GM18858 (cell line): ENCODE measurements at regions not wholly inside any gene's neighbourhood (a gene's known extent, or its start where the extent isn't known, plus 50 kb on each side); places are given as distances from the start of the nearest gene placed in this dataset.
"Not testable (repeated sequence)": the region's sequence is repeated elsewhere in the genome, so short reads cannot be mapped to it uniquely, and the experiment has no call there.

Source experiments
- ATAC-seq: cut with Tn5 transposase; IDR thresholded peaks from one replicate; pipeline ENCODE4 v1.9.1; 2021; ENCODE audit not compliant: unreplicated experiment

DNA sequence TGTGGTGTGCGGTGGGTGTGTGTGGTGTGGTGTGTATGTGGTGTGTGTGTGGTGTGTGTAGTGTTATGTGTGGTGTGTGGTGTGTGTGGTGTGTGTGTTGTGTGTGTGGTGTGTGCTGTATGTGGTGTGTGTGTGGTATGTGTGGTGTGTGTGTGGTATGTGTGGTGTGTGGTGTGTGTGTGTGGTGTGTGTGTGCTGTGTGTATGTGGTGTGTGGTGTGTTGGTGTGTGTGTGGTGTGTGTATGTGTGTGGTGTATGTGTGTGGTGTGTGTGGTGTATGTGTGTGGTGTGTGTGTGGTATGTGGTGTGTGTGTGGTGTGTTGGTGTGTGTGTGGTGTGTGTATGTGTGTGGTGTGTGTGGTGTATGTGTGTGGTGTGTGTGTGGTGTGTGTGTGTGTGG is 144.3 kb downstream of the HSD17B3 start:
- no peak for ATAC-seq

DNA sequence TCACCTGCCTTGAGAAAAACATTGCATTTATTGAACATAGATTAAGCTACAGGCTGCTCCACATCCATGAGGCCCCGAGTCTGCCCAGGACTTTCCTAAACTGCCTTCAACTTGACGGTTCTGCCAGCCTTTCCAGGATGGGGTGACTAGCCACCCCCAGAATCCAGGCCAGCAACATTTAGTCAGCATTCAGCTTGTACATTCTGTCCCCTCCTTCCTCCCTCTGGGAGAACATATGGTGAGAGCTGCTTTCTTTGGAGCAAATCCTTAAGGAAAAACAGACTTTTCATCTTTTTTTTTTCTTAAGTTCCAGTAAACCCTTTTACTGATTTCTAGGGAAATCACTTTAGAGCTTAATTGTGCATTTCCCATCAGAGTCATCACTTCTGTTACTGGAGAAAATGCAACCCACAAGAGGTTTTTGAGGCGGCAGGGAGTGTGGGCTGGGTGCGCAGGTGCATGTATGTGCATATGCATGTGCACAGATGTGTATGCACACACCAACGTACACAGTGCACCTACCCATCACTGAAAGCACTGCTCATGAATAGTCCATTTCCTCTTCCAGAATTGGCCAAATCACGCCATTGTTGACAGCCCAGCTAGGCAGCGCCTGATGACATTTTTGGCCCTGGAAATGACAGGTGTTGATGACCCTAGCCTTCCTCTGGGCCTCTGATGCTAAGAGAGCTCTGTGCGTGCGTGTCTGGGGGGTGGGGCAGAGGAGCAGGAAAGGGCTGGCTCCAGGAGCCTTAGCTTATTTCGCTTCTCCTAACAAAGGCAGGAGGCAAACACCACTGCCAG is 145.6 kb downstream of the HSD17B3 start:
- no peak for ATAC-seq

DNA sequence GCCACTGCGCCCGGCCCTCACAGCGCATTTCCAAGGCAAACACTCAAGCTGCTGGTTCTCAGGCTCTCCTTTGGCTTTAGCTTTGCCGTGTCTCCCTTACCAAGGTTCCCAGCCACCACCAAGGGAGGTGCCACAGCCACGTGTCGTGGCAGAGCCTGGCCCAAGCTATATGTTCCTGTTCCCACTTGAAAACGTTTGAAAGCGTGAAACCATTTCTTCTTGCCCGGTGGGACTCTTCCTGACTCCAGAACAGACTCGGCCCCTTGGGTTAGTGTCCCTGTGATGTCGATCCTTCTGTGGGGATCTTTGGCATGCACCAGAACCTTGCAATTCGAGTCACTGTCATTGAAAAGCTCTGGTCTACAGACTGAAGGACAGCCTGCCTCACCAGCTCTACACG is 147.9 kb downstream of the HSD17B3 start:
- ATAC-seq = no peak

GRCh38 chr9:96152550-96152949 is 149.4 kb downstream of the HSD17B3 start:
- ATAC-seq = no peak

GRCh38 chr9:96150324-96151227 is 151.4 kb downstream of the HSD17B3 start:
- peak; percentile 91 for ATAC-seq

GRCh38 chr9:96149533-96150280 is 152.3 kb downstream of the HSD17B3 start:
- ATAC-seq = peak; percentile 39

DNA sequence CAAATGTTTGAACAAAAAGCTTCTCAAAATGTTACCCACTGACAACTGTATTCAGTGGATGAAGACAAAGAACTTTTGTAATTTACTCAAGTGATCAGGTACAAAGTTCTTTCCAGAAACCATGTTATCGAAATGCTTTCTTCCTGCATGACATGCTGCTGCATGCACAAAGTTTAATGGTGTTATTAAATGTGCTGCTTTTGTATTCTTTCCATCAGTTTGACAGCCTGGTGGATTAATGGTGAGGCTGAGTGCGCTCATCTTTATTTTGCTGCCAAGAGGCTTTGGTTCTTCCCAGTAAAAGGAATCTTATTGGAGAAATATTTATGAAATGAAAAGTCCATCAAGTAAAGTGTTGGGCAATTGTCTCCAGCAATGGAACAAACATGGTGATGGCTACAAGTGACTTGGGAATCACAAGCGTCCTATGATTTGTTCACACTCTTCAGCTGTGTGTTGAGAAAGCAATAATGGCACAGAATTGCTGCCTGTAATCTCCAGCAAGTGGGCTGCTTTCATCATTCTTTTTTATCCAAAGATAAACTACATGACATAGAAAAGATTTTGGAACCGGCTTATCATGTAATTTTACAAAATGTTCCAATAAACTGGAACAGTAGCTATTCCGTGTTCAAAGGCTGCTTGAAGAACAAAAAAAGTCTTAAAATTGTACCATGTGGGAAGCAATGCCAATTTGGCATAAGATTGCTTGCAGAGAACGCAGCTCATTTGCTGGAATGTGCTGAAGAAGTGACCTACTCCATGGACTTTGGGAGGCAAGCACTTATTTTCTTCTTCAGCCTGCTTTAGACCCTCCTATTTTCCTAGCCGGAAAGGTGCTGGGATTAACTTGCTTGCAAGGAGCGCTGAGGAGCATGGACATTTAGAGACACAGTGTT is 153.1 kb downstream of the HSD17B3 start:
- ATAC-seq = no peak

GRCh38 chr9:96147029-96147428 is 154.9 kb downstream of the HSD17B3 start:
- not testable (repeated sequence) for ATAC-seq

DNA sequence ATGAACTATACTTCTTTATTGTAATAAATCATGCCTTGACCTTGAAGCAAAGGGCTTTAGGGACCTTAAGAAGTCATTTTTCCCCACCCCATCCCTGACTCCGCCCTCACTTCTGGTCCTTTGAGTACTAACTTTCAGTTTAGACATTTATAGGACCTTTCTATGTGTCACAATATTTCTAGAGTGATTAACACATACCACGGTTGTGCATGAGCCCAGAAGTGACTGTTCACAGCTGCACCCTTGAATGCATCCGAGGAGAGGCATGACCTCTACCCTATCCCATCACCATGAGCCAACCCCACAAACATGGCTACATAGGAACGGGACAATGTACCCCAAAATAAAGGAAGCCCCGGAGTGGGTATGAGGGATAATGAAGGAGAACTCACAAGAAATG is 160.3 kb downstream of the HSD17B3 start:
- no peak for ATAC-seq

- ATAC-seq = no peak
Measured at GRCh38 chr9:96141128-96141474, 160.9 kb downstream of the HSD17B3 start.

- ATAC-seq = no peak
Measured at GRCh38 chr9:96140296-96141127, 161.5 kb downstream of the HSD17B3 start.

GRCh38 chr9:96139592-96140295 is 162.2 kb downstream of the HSD17B3 start:
- ATAC-seq = no peak

- no peak for ATAC-seq
Measured at GRCh38 chr9:96138616-96139015, 163.4 kb downstream of the HSD17B3 start.

- peak; percentile 22 for ATAC-seq
Measured at GRCh38 chr9:96137671-96138429, 164.1 kb downstream of the HSD17B3 start.

DNA sequence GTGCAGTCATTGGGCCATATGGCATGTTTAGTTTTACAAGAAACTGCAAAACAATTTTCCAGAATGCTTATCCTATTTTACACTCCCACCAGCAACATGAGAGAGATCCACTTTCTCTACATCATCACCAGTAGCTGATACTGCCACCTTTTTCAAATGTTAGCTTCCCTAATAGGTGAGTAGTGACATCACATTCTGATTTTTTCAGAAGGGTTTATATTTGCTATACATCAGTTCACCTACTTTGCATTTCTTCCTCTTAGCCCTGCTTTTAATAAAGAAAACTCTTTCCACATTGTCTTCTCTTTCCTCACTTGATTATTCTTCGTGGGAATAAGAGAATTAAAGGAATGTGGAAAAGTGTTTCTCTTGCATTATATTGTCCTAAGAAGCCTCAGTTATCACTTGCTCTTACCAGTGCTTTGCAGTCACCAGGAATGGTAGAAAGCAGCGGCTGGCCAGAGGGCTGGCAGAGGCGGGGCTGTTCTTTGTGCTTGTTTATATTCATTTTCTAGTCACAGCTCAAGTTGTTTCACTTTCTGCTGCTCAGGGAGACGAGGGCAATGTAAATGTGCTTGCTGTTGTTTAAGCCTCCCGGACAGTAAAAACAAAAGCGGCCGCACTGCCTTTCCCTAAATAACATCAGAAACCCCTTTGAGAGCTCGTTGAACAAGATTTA is 164.8 kb downstream of the HSD17B3 start:
- ATAC-seq = peak; percentile 92

- ATAC-seq = no peak
Measured at GRCh38 chr9:96135753-96136290, 166.2 kb downstream of the HSD17B3 start.

GRCh38 chr9:96135076-96135752 is 166.8 kb downstream of the HSD17B3 start:
- ATAC-seq = no peak
